PC-3 (cell line): ENCODE measurements at regions not wholly inside any gene's neighbourhood (a gene's known extent, or its start where the extent isn't known, plus 50 kb on each side); places are given as distances from the start of the nearest gene placed in this dataset.

Source experiments
- ATAC-seq: fragments of 200-7000 bp; cut with Tn5 transposase; 2 replicates; pipeline ENCODE4 v1.9.1; 2020; ENCODE audit warnings: mild to moderate bottlenecking, moderate library complexity
- BruUV-seq: library from RNA; stranded (reverse); fragments of 400-500 nt; replicated peaks from 2 replicates; lab custom pipeline; 2021; lab: Mats Ljungman, UMichigan
- CTCF ChIA-PET: fragments of 300-600 bp; sonication (Branson Sonifier 250); formaldehyde crosslinking; loops from one replicate; lab custom pipeline; 2022; ENCODE audit warnings: antibody characterized with exemption; lab: Charles Lee
- POLR2A ChIA-PET: fragments of 300-600 bp; sonication (Branson Sonifier 250); formaldehyde crosslinking; loops from one replicate; lab custom pipeline; 2022; ENCODE audit warnings: antibody characterized with exemption; ENCODE audit not compliant: unreplicated experiment; lab: Charles Lee
- DNase-seq: peaks from one replicate; pipeline ENCODE4 v3.0.0-alpha.2; 2015
- H2AFZ ChIP-seq: fragments of 300-600 bp; sonication (generic); 2 replicates; pipeline ENCODE4 v1.6.0; 2016; ENCODE audit warnings: antibody characterized with exemption, low read length
- H3F3A ChIP-seq: fragments of 300-600 bp; sonication (generic); one replicate; pipeline ENCODE4 v1.6.0; 2017; ENCODE audit warnings: antibody characterized with exemption, low read length, control low read depth, mild to moderate bottlenecking; ENCODE audit not compliant: unreplicated experiment
- H3K27ac ChIP-seq: fragments of 300-600 bp; sonication (generic); 2 replicates; pipeline ENCODE4 v1.5.1; 2016; ENCODE audit warnings: mild to moderate bottlenecking, low read length
- H3K27me3 ChIP-seq: fragments of 300-600 bp; sonication (generic); 2 replicates; pipeline ENCODE4 v1.6.1; 2016; ENCODE audit warnings: low read length, mixed read lengths
- H3K36me3 ChIP-seq: fragments of 300-600 bp; sonication (generic); 2 replicates; pipeline ENCODE4 v1.6.1; 2016; ENCODE audit warnings: low read depth, mixed run types, low read length, mixed read lengths
- H3K4me1 ChIP-seq: fragments of 300-600 bp; sonication (generic); 2 replicates; pipeline ENCODE4 v1.5.1; 2016; ENCODE audit warnings: low read length; ENCODE audit not compliant: insufficient read depth
- H3K4me2 ChIP-seq: fragments of 300-600 bp; sonication (generic); 2 replicates; pipeline ENCODE4 v1.6.0; 2016; ENCODE audit warnings: low read length
- H3K4me3 ChIP-seq: fragments of 300-600 bp; sonication (generic); 2 replicates; pipeline ENCODE4 v1.5.1; 2016; ENCODE audit warnings: mild to moderate bottlenecking, low read length, mixed read lengths
- H3K79me2 ChIP-seq: fragments of 300-600 bp; sonication (generic); 2 replicates; pipeline ENCODE4 v1.6.1; 2017; ENCODE audit warnings: low read length, mixed read lengths
- H3K9ac ChIP-seq: fragments of 300-600 bp; sonication (generic); 2 replicates; pipeline ENCODE4 v1.6.0; 2016; ENCODE audit warnings: mild to moderate bottlenecking, low read length
- H3K9me2 ChIP-seq: fragments of 300-600 bp; sonication (generic); replicated peaks from 2 replicates; pipeline ENCODE4 v1.6.1; 2016; ENCODE audit warnings: mixed run types, low read length, mixed read lengths
- H3K9me3 ChIP-seq: fragments of 300-600 bp; sonication (generic); 2 replicates; pipeline ENCODE4 v1.6.1; 2016; ENCODE audit warnings: low read length, mixed read lengths
- H4K20me1 ChIP-seq: fragments of 300-600 bp; sonication (generic); 2 replicates; pipeline ENCODE4 v1.6.1; 2016; ENCODE audit warnings: low read length, mixed read lengths
- CTCF ChIP-seq: fragments of 300-600 bp; sonication (generic); conservative IDR thresholded peaks from 2 replicates; pipeline ENCODE4 v1.5.1; 2017; ENCODE audit warnings: antibody characterized with exemption, low read depth, mild to moderate bottlenecking, low read length
- EZH2 ChIP-seq: fragments of 300-600 bp; sonication (generic); IDR thresholded peaks from one replicate; pipeline ENCODE4 v1.6.1; 2017; ENCODE audit warnings: antibody characterized with exemption, mild to moderate bottlenecking, low read length; ENCODE audit not compliant: unreplicated experiment
- EZH2phosphoT487 ChIP-seq: fragments of 300-600 bp; sonication (generic); IDR thresholded peaks from 2 replicates; pipeline ENCODE4 v1.6.1; 2018; ENCODE audit warnings: mild to moderate bottlenecking, antibody characterized with exemption, low read length, borderline replicate concordance
- intact Hi-C: fragments of 100-400 bp; cut with micrococcal nuclease; formaldehyde crosslinking; loops from 2 replicates; pipeline ENCODE4 v1.9.0; 2023

- Histone ChIP-seq H3K36me3 (no peaks in the 10 kb centered on the region), H3K79me2 (no peaks in the 10 kb centered on the region), H3K27ac (no peak overlapping the region), H3K9me3 (no peaks in the 10 kb centered on the region), H3K4me2 (no peak overlapping the region), H3K27me3 (peaks cover 73% of the 10 kb centered on the region), H3F3A (no peaks in the 10 kb centered on the region), H3K4me1 (no peaks in the 10 kb centered on the region), H3K9ac (no peak overlapping the region), H3K9me2 (no peaks in the 10 kb centered on the region), H3K4me3 (no peak overlapping the region), H2AFZ (no peak overlapping the region), H4K20me1 (no peaks in the 10 kb centered on the region)
- POLR2A ChIA-PET = no interaction called here
- TF ChIP-seq EZH2phosphoT487 = no peak
- TF ChIP-seq CTCF = no peak
- TF ChIP-seq EZH2 = no peak
- intact Hi-C loops = no loop called here
- DNase-seq (no peak), ATAC-seq (no peak)
- CTCF ChIA-PET = no interaction called here
- no TSS peak for BruUV-seq
Observed at GRCh38 chr2:239744706-239745340, 280.3 kb downstream of the NDUFA10 start.

GRCh38 chr2:239743206-239743605 is 281.9 kb downstream of the NDUFA10 start:
- Histone ChIP-seq H3F3A (no peaks in the 10 kb centered on the region), H3K4me2 (no peak overlapping the region), H3K27me3 (peaks cover 89% of the 10 kb centered on the region), H3K79me2 (no peaks in the 10 kb centered on the region), H3K9ac (no peak overlapping the region), H3K36me3 (no peaks in the 10 kb centered on the region), H3K4me3 (no peak overlapping the region), H3K9me2 (no peaks in the 10 kb centered on the region), H2AFZ (no peak overlapping the region), H3K4me1 (no peaks in the 10 kb centered on the region), H4K20me1 (no peaks in the 10 kb centered on the region), H3K27ac (no peak overlapping the region), H3K9me3 (no peaks in the 10 kb centered on the region)
- ATAC-seq (no peak), DNase-seq (no peak)
- CTCF ChIA-PET = no interaction called here
- TF ChIP-seq EZH2phosphoT487 (no peak), CTCF (no peak), EZH2 (no peak)
- intact Hi-C loops = no loop called here
- BruUV-seq = no TSS peak
- POLR2A ChIA-PET = no interaction called here

- no peak overlapping the region for H3K27ac ChIP-seq
- DNase-seq (no peak), ATAC-seq (no peak)
- no peak overlapping the region for H3K4me2 ChIP-seq
- no peak overlapping the region for H3K9ac ChIP-seq
- no peaks in the 10 kb centered on the region for H4K20me1 ChIP-seq
- no peaks in the 10 kb centered on the region for H3K9me3 ChIP-seq
- H3K79me2 ChIP-seq = no peaks in the 10 kb centered on the region
- H3K4me3 ChIP-seq = no peak overlapping the region
- peaks cover 87% of the 10 kb centered on the region for H3K27me3 ChIP-seq
- H3K36me3 ChIP-seq = no peaks in the 10 kb centered on the region
- CTCF ChIA-PET = no interaction called here
- no peaks in the 10 kb centered on the region for H3K4me1 ChIP-seq
- TF ChIP-seq EZH2phosphoT487 = no peak
- TF ChIP-seq CTCF = no peak
- no peak for TF ChIP-seq EZH2
- POLR2A ChIA-PET = no interaction called here
- BruUV-seq = no TSS peak
- no peak overlapping the region for H2AFZ ChIP-seq
- no peaks in the 10 kb centered on the region for H3K9me2 ChIP-seq
- no peaks in the 10 kb centered on the region for H3F3A ChIP-seq
- intact Hi-C loops = no loop called here
Observed at GRCh38 chr2:239742377-239742776, 282.8 kb downstream of the NDUFA10 start.
